Skeletal muscle satellite cell (primary cell): ENCODE measurements at regions not wholly inside any gene's neighbourhood (a gene's known extent, or its start where the extent isn't known, plus 50 kb on each side); places are given as distances from the start of the nearest gene placed in this dataset.

Experiments used
- H3K27me3 ChIP-seq: 2 replicates; pipeline ENCODE4 v1.7.0; 2013; ENCODE audit warnings: low read length; ENCODE audit not compliant: control insufficient read depth, insufficient read depth
- H3K36me3 ChIP-seq: 2 replicates; pipeline ENCODE4 v1.7.0; 2013; ENCODE audit warnings: mild to moderate bottlenecking, control low read depth, low read length; ENCODE audit not compliant: insufficient read depth
- H3K4me1 ChIP-seq: 2 replicates; pipeline ENCODE4 v1.7.0; 2013; ENCODE audit warnings: low read length; ENCODE audit not compliant: control insufficient read depth, insufficient read depth
- H3K4me2 ChIP-seq: 2 replicates; pipeline ENCODE4 v1.7.0; 2013; ENCODE audit warnings: mild to moderate bottlenecking, low read length
- H3K4me3 ChIP-seq: 2 replicates; pipeline ENCODE4 v1.7.0; 2013; ENCODE audit warnings: low read length
- H3K9ac ChIP-seq: 2 replicates; pipeline ENCODE4 v1.7.0; 2013; ENCODE audit warnings: mild to moderate bottlenecking, low read depth, low read length, moderate library complexity
- H3K9me3 ChIP-seq: replicated peaks from 2 replicates; pipeline ENCODE4 v1.7.0; 2013; ENCODE audit warnings: mild to moderate bottlenecking, control low read depth, low read length

DNA sequence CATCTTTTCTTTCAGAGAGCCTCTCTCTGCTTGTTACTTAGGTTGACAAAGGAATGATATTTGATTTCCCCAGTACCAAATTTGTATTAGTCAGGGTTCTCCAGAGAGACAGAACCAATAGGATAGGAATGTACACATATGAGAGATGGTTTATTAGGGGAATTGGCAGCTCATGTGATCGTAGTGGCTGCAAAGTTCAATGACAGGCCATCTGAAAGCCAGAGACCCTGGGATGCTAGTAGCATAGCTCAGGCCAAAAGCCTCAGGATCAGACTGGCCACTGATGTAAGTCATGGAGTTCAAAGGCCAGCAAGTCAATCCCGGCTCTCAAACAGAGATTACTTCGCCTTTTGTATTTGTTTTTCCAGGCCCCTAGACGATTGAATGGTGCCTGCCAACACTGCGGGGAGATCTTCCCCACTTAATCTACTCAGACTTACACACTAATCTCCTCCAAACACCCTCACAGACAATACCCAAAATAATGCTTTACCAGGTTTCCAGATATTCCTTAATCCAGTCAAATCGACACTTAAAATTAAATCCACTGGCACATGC, 215.5 kb downstream of the ALDH8A1 start:
- H3K9me3 ChIP-seq: no peaks in the 10 kb centered on the region
- no peaks in the 10 kb centered on the region for H3K36me3 ChIP-seq
- H3K4me1 ChIP-seq: peaks cover 4% of the 10 kb centered on the region
- no peak overlapping the region for H3K9ac ChIP-seq
- H3K4me3 ChIP-seq: no peak overlapping the region
- no peaks in the 10 kb centered on the region for H3K27me3 ChIP-seq
- H3K4me2 ChIP-seq: no peak overlapping the region

DNA sequence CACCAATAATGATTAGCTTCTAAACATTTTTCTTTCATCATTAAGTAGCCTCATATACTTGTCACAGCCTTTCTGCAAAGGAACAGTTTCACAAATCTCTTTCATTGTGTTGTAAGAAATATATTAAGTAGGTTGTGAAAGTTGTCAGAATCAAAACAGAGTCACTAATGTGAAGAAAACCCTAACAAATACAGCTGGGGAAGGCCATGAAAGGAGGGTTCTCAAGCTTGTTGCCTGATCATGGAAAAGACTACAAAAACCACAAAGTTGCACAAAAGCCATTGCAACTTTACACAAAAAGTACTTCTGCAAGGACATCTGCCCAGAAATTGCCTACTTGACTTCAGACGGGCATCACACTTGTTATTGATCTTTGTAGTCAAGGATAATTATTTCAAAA, 216.1 kb downstream of the ALDH8A1 start:
- Histone ChIP-seq H3K4me2 (no peak overlapping the region), H3K4me1 (no peaks in the 10 kb centered on the region)

DNA sequence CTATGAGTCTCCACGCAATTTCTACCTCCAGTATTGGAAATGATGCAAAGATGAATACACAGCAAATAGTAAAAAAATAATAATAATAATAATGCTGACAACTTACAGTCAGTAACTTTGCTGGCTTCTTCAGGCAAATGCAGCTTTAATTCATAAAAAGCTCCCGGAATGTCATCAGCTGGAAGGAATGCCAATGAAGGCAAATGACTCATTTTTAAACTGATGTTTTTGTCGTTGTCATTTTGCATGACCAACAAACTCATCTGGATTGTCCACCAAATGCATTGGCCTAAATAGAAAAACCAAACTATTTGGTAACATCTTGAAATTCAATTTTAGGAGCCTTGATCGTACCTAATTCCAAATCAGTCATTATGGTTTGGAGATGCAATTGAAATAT, 217.1 kb downstream of the ALDH8A1 start:
- Histone ChIP-seq H3K9ac (no peak overlapping the region), H3K9me3 (no peaks in the 10 kb centered on the region), H3K4me3 (no peak overlapping the region), H3K27me3 (no peaks in the 10 kb centered on the region), H3K4me2 (no peak overlapping the region), H3K4me1 (no peaks in the 10 kb centered on the region), H3K36me3 (no peaks in the 10 kb centered on the region)

More for the DNA sequence above, 216.1 kb downstream of the ALDH8A1 start:
- Histone ChIP-seq H3K4me3 (no peak overlapping the region), H3K36me3 (no peaks in the 10 kb centered on the region), H3K9me3 (no peaks in the 10 kb centered on the region), H3K27me3 (no peaks in the 10 kb centered on the region), H3K9ac (no peak overlapping the region)

DNA sequence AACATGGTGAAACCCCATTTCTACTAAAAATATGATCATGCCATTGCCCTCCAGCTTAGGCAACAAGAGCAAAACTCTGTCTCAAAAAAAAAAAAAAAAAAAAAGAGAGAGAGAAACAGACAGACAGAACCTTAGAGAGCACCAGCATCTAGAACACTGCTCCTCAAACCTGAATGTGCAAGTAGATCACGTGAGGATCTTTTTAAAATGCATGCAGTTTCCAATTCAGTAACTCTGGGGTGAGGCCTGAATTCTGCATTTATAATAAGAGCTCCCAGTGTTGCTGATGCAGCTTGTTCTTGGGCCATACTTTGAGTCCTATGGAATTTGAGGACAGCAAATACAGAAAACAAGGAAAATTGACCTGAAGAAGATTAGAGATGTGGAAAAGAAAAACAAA, 218.3 kb downstream of the ALDH8A1 start:
- H3K4me2 ChIP-seq: no peak overlapping the region
- no peak overlapping the region for H3K9ac ChIP-seq
- no peaks in the 10 kb centered on the region for H3K27me3 ChIP-seq
- H3K4me1 ChIP-seq: no peaks in the 10 kb centered on the region
- H3K9me3 ChIP-seq: no peaks in the 10 kb centered on the region
- no peaks in the 10 kb centered on the region for H3K36me3 ChIP-seq
- H3K4me3 ChIP-seq: no peak overlapping the region

DNA sequence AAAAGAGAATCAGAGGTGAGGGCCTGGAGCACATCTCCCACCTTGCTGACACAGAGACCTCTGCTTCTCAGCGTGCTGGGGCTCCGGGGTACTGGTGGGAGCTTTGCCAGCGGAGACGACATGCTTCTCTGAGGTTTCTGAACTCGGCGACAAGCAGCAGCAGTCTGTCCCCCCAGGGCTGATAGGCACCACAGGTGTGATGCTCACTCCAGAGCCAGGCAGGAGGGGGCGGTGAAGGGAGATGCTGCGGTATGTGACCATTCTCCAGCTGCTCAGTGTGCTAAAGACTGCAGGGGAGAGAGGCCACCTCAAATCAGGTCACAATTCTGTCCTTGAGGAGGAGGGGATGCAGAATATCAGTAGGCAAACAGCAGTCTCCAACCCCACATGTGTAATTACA, 219.9 kb downstream of the ALDH8A1 start:
- Histone ChIP-seq H3K4me2 (no peak overlapping the region), H3K4me1 (peaks cover 4% of the 10 kb centered on the region), H3K36me3 (no peaks in the 10 kb centered on the region), H3K9ac (no peak overlapping the region), H3K27me3 (no peaks in the 10 kb centered on the region), H3K4me3 (no peak overlapping the region), H3K9me3 (no peaks in the 10 kb centered on the region)

DNA sequence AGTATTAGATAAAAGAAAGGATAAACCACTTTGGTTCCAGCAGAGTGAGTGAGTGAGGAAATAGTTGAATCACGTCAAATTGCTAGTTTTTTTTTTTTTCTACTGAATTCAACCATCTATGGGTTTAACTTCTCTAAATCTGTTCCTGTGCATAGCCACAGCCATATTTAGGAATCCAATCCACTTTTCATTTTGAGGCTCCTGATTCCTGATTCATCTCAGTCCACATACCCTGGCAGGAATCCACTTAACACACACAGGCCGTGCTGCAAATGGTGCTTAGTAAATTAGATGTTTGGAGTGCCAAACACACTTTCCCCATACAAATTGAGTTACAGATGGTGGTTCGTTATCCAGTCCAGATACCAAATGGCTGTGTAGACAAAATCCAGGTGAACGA, 220.3 kb downstream of the ALDH8A1 start:
- no peaks in the 10 kb centered on the region for H3K9me3 ChIP-seq
- no peak overlapping the region for H3K4me3 ChIP-seq
- H3K36me3 ChIP-seq: no peaks in the 10 kb centered on the region
- peaks cover 8% of the 10 kb centered on the region for H3K4me1 ChIP-seq
- H3K9ac ChIP-seq: no peak overlapping the region
- H3K27me3 ChIP-seq: no peaks in the 10 kb centered on the region
- no peak overlapping the region for H3K4me2 ChIP-seq

DNA sequence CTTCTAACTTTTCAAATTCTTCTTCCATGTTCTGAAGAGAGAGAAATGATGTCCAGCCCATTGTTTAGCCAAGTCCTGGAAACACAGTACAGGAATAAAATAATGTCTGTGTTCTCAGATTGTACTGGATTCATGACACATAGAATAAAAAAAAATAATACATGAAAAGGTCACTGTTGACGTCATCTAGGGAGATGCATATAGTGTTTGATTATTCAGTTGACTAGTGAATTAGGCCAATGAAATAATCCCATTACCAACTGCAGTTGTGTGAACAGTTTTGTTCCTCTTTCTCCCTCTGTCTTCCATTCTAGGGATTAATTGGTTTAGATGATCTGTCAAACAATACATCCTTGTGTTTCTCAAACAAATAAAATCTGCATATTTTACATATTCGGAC, 222.8 kb downstream of the ALDH8A1 start:
- Histone ChIP-seq H3K4me1 (peaks cover 16% of the 10 kb centered on the region), H3K36me3 (no peaks in the 10 kb centered on the region), H3K9me3 (no peaks in the 10 kb centered on the region), H3K4me3 (no peak overlapping the region), H3K9ac (no peak overlapping the region), H3K27me3 (no peaks in the 10 kb centered on the region), H3K4me2 (no peak overlapping the region)

DNA sequence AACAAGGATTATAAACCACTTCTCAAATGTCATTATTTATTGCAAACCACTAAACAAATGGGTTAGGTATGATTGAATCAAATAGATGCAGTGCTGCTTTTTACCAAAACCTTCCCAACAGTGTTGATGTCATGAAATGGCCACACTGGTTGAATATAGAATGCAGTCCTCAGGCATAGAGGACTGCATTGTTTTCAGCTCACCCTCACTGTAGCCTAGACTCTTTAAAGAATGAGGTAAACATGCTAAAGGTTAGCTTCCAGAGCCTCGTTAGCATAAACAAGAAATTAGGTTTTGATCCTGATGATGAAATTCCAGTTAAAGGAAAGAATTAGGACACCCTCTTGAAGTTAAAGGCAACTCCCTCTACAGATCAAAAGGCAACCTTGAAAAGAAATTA, 224.3 kb downstream of the ALDH8A1 start:
- Histone ChIP-seq H3K4me1 (peaks cover 19% of the 10 kb centered on the region), H3K9ac (no peak overlapping the region), H3K27me3 (no peaks in the 10 kb centered on the region), H3K4me3 (no peak overlapping the region), H3K36me3 (no peaks in the 10 kb centered on the region), H3K9me3 (no peaks in the 10 kb centered on the region), H3K4me2 (no peak overlapping the region)

DNA sequence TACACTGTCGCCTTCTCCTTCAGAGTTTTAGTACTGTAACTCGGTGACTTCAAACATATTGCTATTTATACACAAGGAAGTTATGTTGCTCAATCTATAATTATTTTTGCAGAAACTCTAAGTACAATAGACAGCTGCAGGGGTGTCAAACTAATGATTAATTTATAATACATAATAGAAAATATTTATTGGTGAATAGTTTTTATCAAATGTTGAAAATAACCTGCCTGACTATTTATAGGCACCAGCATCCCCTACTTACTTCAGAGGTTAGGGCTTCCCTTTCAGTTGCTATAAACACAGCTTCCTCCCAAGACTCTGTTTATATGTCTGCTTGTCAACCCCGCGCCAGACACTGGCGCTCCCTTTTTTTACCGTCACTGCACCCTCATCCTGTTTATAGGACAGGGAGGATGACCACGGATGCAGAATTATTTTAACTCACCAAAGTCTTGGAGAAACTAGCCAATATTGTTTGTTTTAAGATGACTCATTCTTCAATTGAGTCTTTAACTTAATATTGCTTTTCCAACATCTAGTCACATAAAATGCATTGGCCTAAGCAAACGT, 225.0 kb downstream of the ALDH8A1 start:
- no peak overlapping the region for H3K9ac ChIP-seq
- no peaks in the 10 kb centered on the region for H3K27me3 ChIP-seq
- peaks cover 27% of the 10 kb centered on the region for H3K4me1 ChIP-seq
- H3K4me2 ChIP-seq: no peak overlapping the region
- H3K4me3 ChIP-seq: no peak overlapping the region
- H3K9me3 ChIP-seq: no peaks in the 10 kb centered on the region
- no peaks in the 10 kb centered on the region for H3K36me3 ChIP-seq

DNA sequence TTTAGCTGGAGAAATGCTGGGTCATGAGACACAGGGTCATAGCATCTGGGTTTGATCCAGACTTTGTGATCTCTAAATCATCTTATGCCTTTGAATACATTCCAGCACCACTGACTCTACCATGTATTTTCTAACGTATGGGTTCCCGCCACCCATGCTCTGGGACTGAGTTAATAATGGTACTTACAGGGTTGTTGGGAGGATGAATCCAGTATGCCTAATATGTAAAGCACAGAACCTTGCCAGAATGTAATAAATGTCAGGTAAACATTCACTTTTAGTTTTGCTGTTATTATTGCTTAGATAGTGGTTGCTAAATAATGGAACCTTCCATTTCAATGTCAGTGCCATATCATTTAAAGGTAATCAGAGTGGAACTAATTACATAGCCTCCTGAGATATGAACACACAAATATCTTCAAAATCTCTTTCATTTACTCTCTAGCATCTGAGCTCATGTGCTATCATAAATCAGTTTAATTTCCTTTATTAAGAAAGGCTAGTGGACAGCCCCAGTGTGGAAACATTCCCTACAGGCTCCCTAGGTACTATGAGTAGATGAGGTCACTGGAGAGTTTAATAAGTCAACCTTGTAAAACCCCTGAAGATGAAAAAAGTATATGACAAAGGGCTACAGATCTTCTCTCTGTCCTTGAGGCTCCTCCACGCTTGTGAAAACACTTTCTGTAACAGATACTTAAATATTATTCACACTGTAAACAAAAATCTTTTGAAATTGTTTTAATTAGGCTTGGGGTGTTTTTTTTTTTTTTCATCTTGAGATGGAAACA, 226.6 kb downstream of the ALDH8A1 start:
- H3K9me3 ChIP-seq: no peaks in the 10 kb centered on the region
- H3K4me1 ChIP-seq: peaks cover 28% of the 10 kb centered on the region
- no peak overlapping the region for H3K4me2 ChIP-seq
- H3K4me3 ChIP-seq: no peak overlapping the region
- no peak overlapping the region for H3K9ac ChIP-seq
- H3K27me3 ChIP-seq: no peaks in the 10 kb centered on the region
- no peaks in the 10 kb centered on the region for H3K36me3 ChIP-seq

DNA sequence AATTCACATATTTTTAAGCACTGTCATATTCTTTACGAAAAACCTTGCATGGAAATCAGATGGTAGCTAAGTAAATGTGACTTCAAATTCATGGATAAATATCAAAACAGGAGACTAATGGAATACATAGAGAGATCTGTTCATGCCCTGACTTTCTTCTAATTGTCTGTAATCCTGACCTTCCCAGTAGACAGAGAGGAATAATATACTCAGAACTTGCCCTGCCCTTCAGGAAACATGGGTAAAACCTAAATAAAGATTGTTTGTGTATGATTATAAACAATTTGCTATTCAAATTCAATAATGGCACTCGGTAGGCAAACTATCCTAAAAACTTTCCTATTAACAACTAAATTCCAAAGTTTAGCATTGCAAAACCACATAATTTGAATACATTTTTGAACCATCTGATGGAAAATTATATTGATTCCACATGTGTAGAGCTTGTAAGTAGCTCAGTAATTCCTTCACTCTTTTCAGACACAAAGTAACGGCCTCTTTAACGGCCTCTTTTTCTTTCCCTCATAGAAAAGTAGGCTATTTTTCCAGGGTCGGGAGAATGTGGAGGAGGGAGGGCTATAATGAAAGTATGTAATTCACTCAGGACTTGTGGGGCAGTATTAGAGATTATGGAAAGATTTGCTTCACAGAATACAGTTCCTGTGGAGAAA, 227.6 kb downstream of the ALDH8A1 start:
- H3K27me3 ChIP-seq: no peaks in the 10 kb centered on the region
- H3K4me1 ChIP-seq: peaks cover 28% of the 10 kb centered on the region
- no peaks in the 10 kb centered on the region for H3K9me3 ChIP-seq
- H3K4me2 ChIP-seq: no peak overlapping the region
- no peaks in the 10 kb centered on the region for H3K36me3 ChIP-seq
- no peak overlapping the region for H3K9ac ChIP-seq
- no peak overlapping the region for H3K4me3 ChIP-seq
